Activated CD8-positive, alpha-beta memory T cell treated with anti-CD3 and anti-CD28 coated beads, Interleukin-2, amount 50 U/mL, for 4 hours (primary cell): ENCODE measurements at regions not wholly inside any gene's neighbourhood (a gene's known extent, or its start where the extent isn't known, plus 50 kb on each side); places are given as distances from the start of the nearest gene placed in this dataset.

Experiments
- DNase-seq: peaks from one replicate; pipeline ENCODE4 v3.0.0-alpha.2; 2020

- DNase-seq, result no peak
Observed at GRCh38 chr14:86539361-86540070, 1009.6 kb downstream of the FLRT2 start.

GRCh38 chr14:86533834-86534233 is 1003.9 kb downstream of the FLRT2 start:
- DNase-seq, result no peak

- no peak for DNase-seq
Observed at GRCh38 chr14:86532219-86532618, 1002.3 kb downstream of the FLRT2 start.

GRCh38 chr14:86530457-86530856 is 1000.5 kb downstream of the FLRT2 start:
- DNase-seq, result no peak

GRCh38 chr14:86527312-86527711 is 997.4 kb downstream of the FLRT2 start:
- no peak for DNase-seq

- DNase-seq, result no peak
Observed at GRCh38 chr14:86525673-86526072, 995.7 kb downstream of the FLRT2 start.

- DNase-seq, result no peak
Observed at GRCh38 chr14:86521843-86522242, 991.9 kb downstream of the FLRT2 start.

- DNase-seq, result no peak
Observed at GRCh38 chr14:86521031-86521730, 991.2 kb downstream of the FLRT2 start.

GRCh38 chr14:86518298-86518697 is 988.4 kb downstream of the FLRT2 start:
- no peak for DNase-seq

- no peak for DNase-seq
Observed at GRCh38 chr14:86515195-86515594, 985.3 kb downstream of the FLRT2 start.

GRCh38 chr14:86513564-86513963 is 983.6 kb downstream of the FLRT2 start:
- no peak for DNase-seq

- no peak for DNase-seq
Observed at GRCh38 chr14:86513056-86513455, 983.1 kb downstream of the FLRT2 start.

- no peak for DNase-seq
Observed at GRCh38 chr14:86510491-86510890, 980.5 kb downstream of the FLRT2 start.

GRCh38 chr14:86505808-86506207 is 975.9 kb downstream of the FLRT2 start:
- no peak for DNase-seq

- no peak for DNase-seq
Observed at GRCh38 chr14:86501611-86502010, 971.7 kb downstream of the FLRT2 start.

GRCh38 chr14:86491743-86492142 is 961.8 kb downstream of the FLRT2 start:
- no peak for DNase-seq

GRCh38 chr14:86481104-86481503 is 951.2 kb downstream of the FLRT2 start:
- no peak for DNase-seq

- DNase-seq, result no peak
Observed at GRCh38 chr14:86464341-86464740, 934.4 kb downstream of the FLRT2 start.

- DNase-seq, result no peak
Observed at GRCh38 chr14:86462193-86462753, 932.3 kb downstream of the FLRT2 start.

- no peak for DNase-seq
Observed at GRCh38 chr14:86457481-86458135, 927.7 kb downstream of the FLRT2 start.

GRCh38 chr14:86450085-86450484 is 920.1 kb downstream of the FLRT2 start:
- no peak for DNase-seq

- DNase-seq, result no peak
Observed at GRCh38 chr14:86442135-86442534, 912.2 kb downstream of the FLRT2 start.

- no peak for DNase-seq
Observed at GRCh38 chr14:86430853-86431252, 900.9 kb downstream of the FLRT2 start.

GRCh38 chr14:86423214-86423613 is 893.3 kb downstream of the FLRT2 start:
- DNase-seq, result no peak
